Mucosa of rectum (tissue), 2 donors: ENCODE measurements at regions not wholly inside any gene's neighbourhood (a gene's known extent, or its start where the extent isn't known, plus 50 kb on each side); places are given as distances from the start of the nearest gene placed in this dataset.

Source experiments
- H3K27ac ChIP-seq, 2 donors: one replicate each; pipeline ENCODE4 v1.7.0; 2013; ENCODE audit warnings: inconsistent platforms in 2 of 2, low read depth in 2 of 2, low read length in 2 of 2
- H3K27me3 ChIP-seq, 2 donors: one replicate each; pipeline ENCODE4 v1.7.0; 2013; ENCODE audit warnings: low read length in 2 of 2; ENCODE audit not compliant: control insufficient read depth in 2 of 2, insufficient read depth in 2 of 2
- H3K36me3 ChIP-seq, 2 donors: one replicate each; pipeline ENCODE4 v1.7.0; 2013; ENCODE audit warnings: low read length in 2 of 2; ENCODE audit not compliant: control insufficient read depth in 2 of 2, insufficient read depth in 2 of 2
- H3K4me1 ChIP-seq, 2 donors: one replicate each; pipeline ENCODE4 v1.7.0; 2013; ENCODE audit warnings: low read length in 2 of 2, mild to moderate bottlenecking in 1 of 2; ENCODE audit not compliant: control insufficient read depth in 2 of 2, insufficient read depth in 2 of 2
- H3K4me3 ChIP-seq, 2 donors: one replicate each; pipeline ENCODE4 v1.7.0; 2013; ENCODE audit warnings: low read length in 2 of 2
- H3K9ac ChIP-seq, 2 donors: one replicate each; pipeline ENCODE4 v1.7.0; 2013; ENCODE audit warnings: low read length in 2 of 2, low read depth in 1 of 2, mild to moderate bottlenecking in 1 of 2
- H3K9me3 ChIP-seq, 2 donors: one replicate each; pipeline ENCODE4 v1.7.0; 2013; ENCODE audit warnings: low read length in 2 of 2; ENCODE audit not compliant: control insufficient read depth in 2 of 2
- donor health status: healthy.
- donor health status: Normal muscosa, but diverticular disease.

GRCh38 chr1:38274974-38275373, 228.4 kb upstream of the POU3F1 start:
- Histone ChIP-seq H3K36me3 (no peaks in the 10 kb centered on the region), H3K4me3 (no peak overlapping the region), H3K9ac (no peak overlapping the region), H3K9me3 (no peaks in the 10 kb centered on the region), H3K27ac (no peak overlapping the region), H3K27me3 (peaks cover 0 to 3% of the 10 kb centered on the region in 2 donors), H3K4me1 (no peaks in the 10 kb centered on the region)

- Histone ChIP-seq H3K9me3 (no peaks in the 10 kb centered on the region), H3K27me3 (peaks cover 0 to 3% of the 10 kb centered on the region in 2 donors), H3K27ac (no peak overlapping the region), H3K4me1 (no peaks in the 10 kb centered on the region), H3K4me3 (no peak overlapping the region), H3K9ac (no peak overlapping the region), H3K36me3 (no peaks in the 10 kb centered on the region)
These were observed 226.7 kb upstream of the POU3F1 start for GRCh38 chr1:38273196-38273804.

GRCh38 chr1:38272515-38272914, 225.9 kb upstream of the POU3F1 start:
- Histone ChIP-seq H3K4me1 (no peaks in the 10 kb centered on the region), H3K27ac (no peak overlapping the region), H3K27me3 (peaks cover 0 to 3% of the 10 kb centered on the region in 2 donors), H3K4me3 (no peak overlapping the region), H3K9ac (no peak overlapping the region), H3K9me3 (no peaks in the 10 kb centered on the region), H3K36me3 (no peaks in the 10 kb centered on the region)

GRCh38 chr1:38270849-38271633, 224.4 kb upstream of the POU3F1 start:
- no peak overlapping the region for H3K27ac ChIP-seq
- no peaks in the 10 kb centered on the region for H3K9me3 ChIP-seq
- no peak overlapping the region for H3K4me3 ChIP-seq
- H3K36me3 ChIP-seq: no peaks in the 10 kb centered on the region
- H3K27me3 ChIP-seq: peaks cover 0 to 5% of the 10 kb centered on the region in 2 donors
- peaks cover 0 to 5% of the 10 kb centered on the region in 2 donors for H3K4me1 ChIP-seq
- no peak overlapping the region for H3K9ac ChIP-seq

- H3K9ac ChIP-seq: no peak overlapping the region
- H3K27ac ChIP-seq: no peak overlapping the region
- H3K4me3 ChIP-seq: no peak overlapping the region
- H3K27me3 ChIP-seq: peaks cover 0 to 6% of the 10 kb centered on the region in 2 donors
- peaks cover 0 to 8% of the 10 kb centered on the region in 2 donors for H3K4me1 ChIP-seq
- H3K36me3 ChIP-seq: no peaks in the 10 kb centered on the region
- no peaks in the 10 kb centered on the region for H3K9me3 ChIP-seq
These were observed 223.6 kb upstream of the POU3F1 start for GRCh38 chr1:38269923-38270848.

- Histone ChIP-seq H3K4me1 (peaks cover 0 to 8% of the 10 kb centered on the region in 2 donors), H3K27ac (no peak overlapping the region), H3K27me3 (peaks cover 0 to 6% of the 10 kb centered on the region in 2 donors), H3K9ac (no peak overlapping the region), H3K36me3 (no peaks in the 10 kb centered on the region), H3K4me3 (no peak overlapping the region), H3K9me3 (no peaks in the 10 kb centered on the region)
These were observed 221.6 kb upstream of the POU3F1 start for GRCh38 chr1:38268226-38268625.

GRCh38 chr1:38267037-38268036, 220.7 kb upstream of the POU3F1 start:
- Histone ChIP-seq H3K9me3 (no peaks in the 10 kb centered on the region), H3K9ac (no peak overlapping the region), H3K4me3 (no peak overlapping the region), H3K27ac (no peak overlapping the region), H3K36me3 (no peaks in the 10 kb centered on the region), H3K4me1 (peaks cover 0 to 8% of the 10 kb centered on the region in 2 donors), H3K27me3 (peaks cover 0 to 6% of the 10 kb centered on the region in 2 donors)

GRCh38 chr1:38266197-38266520, 219.6 kb upstream of the POU3F1 start:
- peak overlapping the region in 1 of 2 donors; percentile 36 for H3K27ac ChIP-seq
- no peaks in the 10 kb centered on the region for H3K36me3 ChIP-seq
- H3K27me3 ChIP-seq: peaks cover 0 to 6% of the 10 kb centered on the region in 2 donors
- no peaks in the 10 kb centered on the region for H3K9me3 ChIP-seq
- H3K4me3 ChIP-seq: no peak overlapping the region
- H3K9ac ChIP-seq: no peak overlapping the region
- peaks cover 0 to 8% of the 10 kb centered on the region in 2 donors for H3K4me1 ChIP-seq
